ENCODE measurements at regions not wholly inside any gene's neighbourhood (a gene's known extent, or its start where the extent isn't known, plus 50 kb on each side); places are given as distances from the start of the nearest gene placed in this dataset.

DNA sequence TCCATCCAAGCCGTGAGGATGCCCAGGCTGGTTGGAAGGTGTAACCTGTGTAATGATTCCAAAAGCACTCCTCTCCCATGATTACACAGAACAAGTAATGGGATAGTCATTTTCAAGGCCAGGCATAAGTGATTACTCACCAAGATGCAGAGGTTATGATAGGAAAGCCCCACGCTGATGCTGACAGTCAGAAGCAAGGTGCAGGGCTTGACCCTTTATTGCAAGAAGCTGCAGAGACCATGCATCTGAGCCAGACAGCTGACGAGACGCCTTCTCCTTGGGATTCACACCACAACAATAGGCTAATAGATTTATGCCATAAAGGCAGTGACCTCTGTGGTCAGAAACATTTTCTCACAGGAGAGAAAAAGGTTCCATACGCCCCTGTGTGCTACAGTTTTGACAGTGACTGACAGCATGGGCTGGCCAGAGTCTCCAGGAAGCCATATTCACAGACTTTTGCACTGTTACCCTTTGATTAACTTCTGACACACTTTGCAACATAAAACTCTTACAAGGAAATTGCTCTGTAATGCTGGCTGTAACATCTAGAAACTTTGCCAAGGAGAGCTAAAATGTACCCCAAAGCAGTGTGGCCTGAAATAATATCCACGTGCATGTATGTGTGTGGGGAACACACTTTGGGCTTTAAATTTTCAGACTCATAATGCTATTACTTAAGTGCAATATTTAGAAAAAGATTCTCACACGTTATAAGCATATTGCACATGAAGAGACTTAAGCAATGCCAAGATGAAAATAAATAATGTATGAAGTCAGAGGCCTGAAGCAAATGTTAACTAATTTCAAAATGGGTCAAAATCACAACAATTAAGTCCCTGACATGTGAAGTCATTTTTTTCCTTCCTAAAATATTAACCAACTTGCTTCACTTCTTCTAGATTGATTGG lies 1079.0 kb upstream of the TENM4 start:
- no peak overlapping the region for H3K4me3 ChIP-seq
- 22 to 59% methylated on average over 7 of the region's 7 CpGs for WGBS, 2 donors
- no peak for DNase-seq
- H3K36me3 ChIP-seq: no peaks in the 10 kb centered on the region
- no peaks in the 10 kb centered on the region for H3K9me3 ChIP-seq
- TF ChIP-seq POLR2A (IDR thresholded peaks at IDR 0.05) (no peak), POLR2AphosphoS5 (IDR thresholded peaks at IDR 0.05) (no peak), EP300 (IDR thresholded peaks at IDR 0.05) (no peak)
- TF ChIP-seq, protein P1, sequence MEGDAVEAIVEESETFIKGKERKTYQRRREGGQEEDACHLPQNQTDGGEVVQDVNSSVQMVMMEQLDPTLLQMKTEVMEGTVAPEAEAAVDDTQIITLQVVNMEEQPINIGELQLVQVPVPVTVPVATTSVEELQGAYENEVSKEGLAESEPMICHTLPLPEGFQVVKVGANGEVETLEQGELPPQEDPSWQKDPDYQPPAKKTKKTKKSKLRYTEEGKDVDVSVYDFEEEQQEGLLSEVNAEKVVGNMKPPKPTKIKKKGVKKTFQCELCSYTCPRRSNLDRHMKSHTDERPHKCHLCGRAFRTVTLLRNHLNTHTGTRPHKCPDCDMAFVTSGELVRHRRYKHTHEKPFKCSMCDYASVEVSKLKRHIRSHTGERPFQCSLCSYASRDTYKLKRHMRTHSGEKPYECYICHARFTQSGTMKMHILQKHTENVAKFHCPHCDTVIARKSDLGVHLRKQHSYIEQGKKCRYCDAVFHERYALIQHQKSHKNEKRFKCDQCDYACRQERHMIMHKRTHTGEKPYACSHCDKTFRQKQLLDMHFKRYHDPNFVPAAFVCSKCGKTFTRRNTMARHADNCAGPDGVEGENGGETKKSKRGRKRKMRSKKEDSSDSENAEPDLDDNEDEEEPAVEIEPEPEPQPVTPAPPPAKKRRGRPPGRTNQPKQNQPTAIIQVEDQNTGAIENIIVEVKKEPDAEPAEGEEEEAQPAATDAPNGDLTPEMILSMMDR (IDR thresholded peaks at IDR 0.05): no peak
- intact Hi-C loops (cut with DNase I): no loop called here
- no peaks in the 10 kb centered on the region for H3K4me1 ChIP-seq
- H3K27ac ChIP-seq: no peak overlapping the region
- H3K27me3 ChIP-seq: no peaks in the 10 kb centered on the region

DNA sequence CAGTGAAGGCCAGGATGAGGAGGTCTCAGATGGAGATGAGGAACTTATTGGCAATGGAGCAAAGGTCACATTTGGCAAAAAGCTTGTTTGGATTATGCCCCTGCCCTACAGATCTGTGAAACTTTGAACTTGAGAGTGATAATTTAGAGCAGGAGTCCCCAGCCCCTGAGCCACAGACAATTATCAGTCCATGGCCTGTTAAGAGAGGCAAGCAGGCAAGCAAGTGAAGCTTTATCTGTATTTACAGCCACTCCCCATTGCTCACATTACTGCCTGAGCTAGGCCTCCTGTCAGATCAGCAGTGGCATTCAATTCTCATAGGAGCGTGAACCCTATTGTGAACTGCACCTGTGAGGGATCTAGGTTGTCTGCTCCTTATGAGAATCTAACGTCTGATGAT lies 1076.9 kb upstream of the TENM4 start:
- no peaks in the 10 kb centered on the region for H3K36me3 ChIP-seq
- DNase-seq: no peak
- no peaks in the 10 kb centered on the region for H3K27me3 ChIP-seq
- no peak overlapping the region for H3K4me3 ChIP-seq
- H3K9me3 ChIP-seq: no peaks in the 10 kb centered on the region
- H3K4me1 ChIP-seq: no peaks in the 10 kb centered on the region
- intact Hi-C loops (cut with DNase I): no loop called here
- 37 to 83% methylated on average over 2 of the region's 2 CpGs for WGBS, 2 donors
- TF ChIP-seq POLR2A (IDR thresholded peaks at IDR 0.05): no peak
- TF ChIP-seq, protein P1 (IDR thresholded peaks at IDR 0.05): no peak
- TF ChIP-seq POLR2AphosphoS5 (IDR thresholded peaks at IDR 0.05): no peak
- no peak for TF ChIP-seq EP300 (IDR thresholded peaks at IDR 0.05)
- H3K27ac ChIP-seq: no peak overlapping the region

DNA sequence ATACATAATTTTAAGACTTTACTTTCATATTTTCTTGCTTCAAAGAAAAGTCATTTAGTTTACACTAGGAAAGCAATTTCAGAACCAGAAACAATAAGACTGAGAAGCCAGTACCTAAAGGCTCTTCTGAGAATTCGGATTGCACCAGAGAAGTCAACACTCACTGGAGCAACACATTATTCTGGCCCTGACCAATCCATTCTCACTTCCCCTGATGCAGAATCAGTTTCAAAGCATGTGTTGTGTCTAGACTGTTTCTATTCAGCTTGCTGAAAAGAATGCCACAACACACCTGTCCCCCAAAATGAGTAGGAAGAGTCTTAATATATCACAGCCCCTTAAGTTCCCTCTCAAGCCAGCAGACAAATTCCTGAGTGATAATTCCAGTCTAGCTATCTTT lies 1074.3 kb upstream of the TENM4 start:
- TF ChIP-seq POLR2A (IDR thresholded peaks at IDR 0.05) (no peak), POLR2AphosphoS5 (IDR thresholded peaks at IDR 0.05) (no peak), EP300 (IDR thresholded peaks at IDR 0.05) (no peak)
- TF ChIP-seq, protein P1 (IDR thresholded peaks at IDR 0.05): no peak
- no peaks in the 10 kb centered on the region for H3K9me3 ChIP-seq
- no peaks in the 10 kb centered on the region for H3K36me3 ChIP-seq
- H3K4me1 ChIP-seq: no peaks in the 10 kb centered on the region
- H3K4me3 ChIP-seq: no peak overlapping the region
- no peaks in the 10 kb centered on the region for H3K27me3 ChIP-seq
- no peak for DNase-seq
- intact Hi-C loops (cut with DNase I): no loop called here
- H3K27ac ChIP-seq: no peak overlapping the region
- 80 to 83% methylated on average over 1 of the region's 1 CpG for WGBS, 2 donors

DNA sequence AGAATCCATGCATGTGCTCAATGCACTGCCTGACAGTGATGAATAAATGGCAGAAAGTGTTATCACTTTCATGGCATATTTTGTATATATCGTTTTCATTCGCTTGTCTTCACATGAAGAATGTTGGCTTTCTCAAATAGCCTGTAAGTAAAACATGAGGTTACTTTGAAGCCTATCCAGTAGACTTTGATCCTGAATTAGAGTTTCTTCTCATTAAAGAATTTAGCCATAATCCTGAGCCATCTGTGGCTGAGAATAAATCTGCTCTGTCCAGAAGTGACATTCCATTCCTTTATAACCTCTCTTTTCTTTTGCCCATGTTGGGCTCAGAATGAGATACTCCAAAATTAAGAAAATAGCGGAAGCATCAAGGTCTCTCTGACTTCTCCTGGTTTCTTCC lies 1071.7 kb upstream of the TENM4 start:
- Histone ChIP-seq H3K27ac (no peak overlapping the region), H3K9me3 (peaks cover 0 to 2% (median 0%) of the 10 kb centered on the region in 4 donors), H3K4me3 (no peak overlapping the region), H3K36me3 (no peaks in the 10 kb centered on the region), H3K27me3 (no peaks in the 10 kb centered on the region), H3K4me1 (no peaks in the 10 kb centered on the region)
- WGBS, 2 donors: 75 to 94% methylated on average over 3 of the region's 3 CpGs
- TF ChIP-seq, protein P1 (IDR thresholded peaks at IDR 0.05): no peak
- DNase-seq: no peak
- intact Hi-C loops (cut with DNase I): no loop called here

DNA sequence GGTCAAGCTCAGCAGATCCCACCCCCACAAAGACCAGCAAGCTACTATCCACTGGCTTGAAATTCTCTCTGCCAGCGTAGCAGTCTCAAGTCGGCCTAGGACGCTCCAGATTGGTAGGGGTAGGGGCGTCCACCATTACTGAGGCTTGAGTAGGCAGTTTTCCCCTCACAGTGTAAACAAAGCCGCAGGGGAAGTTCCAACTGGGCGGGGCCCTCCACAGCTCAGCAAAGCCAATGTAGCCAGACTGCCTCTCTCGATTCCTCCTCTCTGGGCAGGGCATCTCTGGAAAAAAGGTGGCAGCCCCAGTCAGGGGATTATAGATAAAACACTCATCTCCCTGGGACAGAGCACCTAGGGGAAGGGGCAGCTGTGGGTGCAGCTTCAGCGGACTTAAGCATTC lies 1064.9 kb upstream of the TENM4 start:
- Histone ChIP-seq H3K9me3 (peaks cover 0 to 2% (median 0%) of the 10 kb centered on the region in 4 donors), H3K27me3 (no peaks in the 10 kb centered on the region), H3K4me3 (no peak overlapping the region), H3K27ac (no peak overlapping the region), H3K4me1 (no peaks in the 10 kb centered on the region), H3K36me3 (no peaks in the 10 kb centered on the region)
- WGBS, 2 donors: 53 to 78% methylated on average over 8 of the region's 8 CpGs
- intact Hi-C loops (cut with DNase I): no loop called here
- TF ChIP-seq EP300 (IDR thresholded peaks at IDR 0.05) (no peak), POLR2AphosphoS5 (IDR thresholded peaks at IDR 0.05) (no peak), POLR2A (IDR thresholded peaks at IDR 0.05) (no peak)
- TF ChIP-seq, protein P1 (IDR thresholded peaks at IDR 0.05): no peak
- DNase-seq: no peak

All from sigmoid colon (tissue), 6 donors.